GM12875 (cell line): ENCODE measurements at regions not wholly inside any gene's neighbourhood (a gene's known extent, or its start where the extent isn't known, plus 50 kb on each side); places are given as distances from the start of the nearest gene placed in this dataset.

Experiments
- H3K4me3 ChIP-seq: one replicate; pipeline ENCODE4 v1.5.1; 2011; ENCODE audit warnings: low read depth, low read length, control low read depth
- CTCF ChIP-seq: IDR thresholded peaks from 2 replicates; pipeline ENCODE4 v1.5.1; 2011; ENCODE audit warnings: low read depth, mild to moderate bottlenecking, control low read depth, inconsistent platforms, low read length, moderate library complexity, borderline replicate concordance; ENCODE audit not compliant: insufficient read depth

- no peak for TF ChIP-seq CTCF
- H3K4me3 ChIP-seq: no peak overlapping the region
Observed at GRCh38 chr4:18314731-18315130, 293.2 kb upstream of the LCORL start.

- no peak overlapping the region for H3K4me3 ChIP-seq
- no peak for TF ChIP-seq CTCF
Observed at GRCh38 chr4:18297684-18298083, 276.1 kb upstream of the LCORL start.

- no peak for TF ChIP-seq CTCF
- no peak overlapping the region for H3K4me3 ChIP-seq
Observed at GRCh38 chr4:18296411-18296810, 274.9 kb upstream of the LCORL start.

GRCh38 chr4:18294846-18295245 lies 273.3 kb upstream of the LCORL start:
- no peak for TF ChIP-seq CTCF
- no peak overlapping the region for H3K4me3 ChIP-seq

GRCh38 chr4:18294021-18294420 lies 272.5 kb upstream of the LCORL start:
- no peak overlapping the region for H3K4me3 ChIP-seq
- TF ChIP-seq CTCF: no peak

GRCh38 chr4:18292411-18292810 lies 270.9 kb upstream of the LCORL start:
- no peak overlapping the region for H3K4me3 ChIP-seq
- no peak for TF ChIP-seq CTCF

- no peak overlapping the region for H3K4me3 ChIP-seq
- TF ChIP-seq CTCF: no peak
Observed at GRCh38 chr4:18291981-18292380, 270.4 kb upstream of the LCORL start.
